ENCODE measurements at regions not wholly inside any gene's neighbourhood (a gene's known extent, or its start where the extent isn't known, plus 50 kb on each side); places are given as distances from the start of the nearest gene placed in this dataset.

DNA sequence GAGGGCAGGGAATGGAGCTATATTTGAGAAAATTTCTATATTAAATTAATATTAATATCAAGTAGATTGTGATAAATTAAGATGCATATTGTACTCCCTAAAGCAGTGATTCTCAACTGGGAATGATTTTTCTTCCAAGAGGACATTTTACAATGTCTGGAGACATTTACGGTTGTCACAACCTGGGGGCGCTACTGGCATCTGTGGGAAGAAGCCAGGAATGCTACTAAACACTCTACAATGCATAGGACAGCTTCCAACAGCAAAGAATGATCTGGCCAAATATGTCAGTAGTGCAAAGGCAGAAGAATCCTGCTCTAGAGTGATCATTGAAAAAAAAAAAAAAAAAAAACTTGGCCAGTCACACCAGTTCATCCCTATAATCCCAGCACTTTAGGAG lies 100.0 kb downstream of the LSM5 start (continued):
- TF ChIP-seq, protein P1, sequence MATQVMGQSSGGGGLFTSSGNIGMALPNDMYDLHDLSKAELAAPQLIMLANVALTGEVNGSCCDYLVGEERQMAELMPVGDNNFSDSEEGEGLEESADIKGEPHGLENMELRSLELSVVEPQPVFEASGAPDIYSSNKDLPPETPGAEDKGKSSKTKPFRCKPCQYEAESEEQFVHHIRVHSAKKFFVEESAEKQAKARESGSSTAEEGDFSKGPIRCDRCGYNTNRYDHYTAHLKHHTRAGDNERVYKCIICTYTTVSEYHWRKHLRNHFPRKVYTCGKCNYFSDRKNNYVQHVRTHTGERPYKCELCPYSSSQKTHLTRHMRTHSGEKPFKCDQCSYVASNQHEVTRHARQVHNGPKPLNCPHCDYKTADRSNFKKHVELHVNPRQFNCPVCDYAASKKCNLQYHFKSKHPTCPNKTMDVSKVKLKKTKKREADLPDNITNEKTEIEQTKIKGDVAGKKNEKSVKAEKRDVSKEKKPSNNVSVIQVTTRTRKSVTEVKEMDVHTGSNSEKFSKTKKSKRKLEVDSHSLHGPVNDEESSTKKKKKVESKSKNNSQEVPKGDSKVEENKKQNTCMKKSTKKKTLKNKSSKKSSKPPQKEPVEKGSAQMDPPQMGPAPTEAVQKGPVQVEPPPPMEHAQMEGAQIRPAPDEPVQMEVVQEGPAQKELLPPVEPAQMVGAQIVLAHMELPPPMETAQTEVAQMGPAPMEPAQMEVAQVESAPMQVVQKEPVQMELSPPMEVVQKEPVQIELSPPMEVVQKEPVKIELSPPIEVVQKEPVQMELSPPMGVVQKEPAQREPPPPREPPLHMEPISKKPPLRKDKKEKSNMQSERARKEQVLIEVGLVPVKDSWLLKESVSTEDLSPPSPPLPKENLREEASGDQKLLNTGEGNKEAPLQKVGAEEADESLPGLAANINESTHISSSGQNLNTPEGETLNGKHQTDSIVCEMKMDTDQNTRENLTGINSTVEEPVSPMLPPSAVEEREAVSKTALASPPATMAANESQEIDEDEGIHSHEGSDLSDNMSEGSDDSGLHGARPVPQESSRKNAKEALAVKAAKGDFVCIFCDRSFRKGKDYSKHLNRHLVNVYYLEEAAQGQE (IDR thresholded peaks at IDR 0.05; ENCODE audit: low read depth): no peak
- TF ChIP-seq ELF1 (IDR thresholded peaks at IDR 0.05; ENCODE audit: borderline replicate concordance, low read depth) (no peak), POLR2A (IDR thresholded peaks at IDR 0.05; ENCODE audit: borderline replicate concordance, extremely low read depth, insufficient read depth, insufficient read length) (no peak), CEBPB (IDR thresholded peaks at IDR 0.05; ENCODE audit: low read depth) (no peak), SP1 (IDR thresholded peaks at IDR 0.05; ENCODE audit: low read depth) (no peak), FOSL1 (IDR thresholded peaks at IDR 0.05; ENCODE audit: low read depth) (no peak)
- TF ChIP-seq, protein P2, sequence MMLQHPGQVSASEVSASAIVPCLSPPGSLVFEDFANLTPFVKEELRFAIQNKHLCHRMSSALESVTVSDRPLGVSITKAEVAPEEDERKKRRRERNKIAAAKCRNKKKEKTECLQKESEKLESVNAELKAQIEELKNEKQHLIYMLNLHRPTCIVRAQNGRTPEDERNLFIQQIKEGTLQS (IDR thresholded peaks at IDR 0.05): no peak
- TF ChIP-seq, protein P3, sequence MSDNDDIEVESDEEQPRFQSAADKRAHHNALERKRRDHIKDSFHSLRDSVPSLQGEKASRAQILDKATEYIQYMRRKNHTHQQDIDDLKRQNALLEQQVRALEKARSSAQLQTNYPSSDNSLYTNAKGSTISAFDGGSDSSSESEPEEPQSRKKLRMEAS (IDR thresholded peaks at IDR 0.05): no peak

DNA sequence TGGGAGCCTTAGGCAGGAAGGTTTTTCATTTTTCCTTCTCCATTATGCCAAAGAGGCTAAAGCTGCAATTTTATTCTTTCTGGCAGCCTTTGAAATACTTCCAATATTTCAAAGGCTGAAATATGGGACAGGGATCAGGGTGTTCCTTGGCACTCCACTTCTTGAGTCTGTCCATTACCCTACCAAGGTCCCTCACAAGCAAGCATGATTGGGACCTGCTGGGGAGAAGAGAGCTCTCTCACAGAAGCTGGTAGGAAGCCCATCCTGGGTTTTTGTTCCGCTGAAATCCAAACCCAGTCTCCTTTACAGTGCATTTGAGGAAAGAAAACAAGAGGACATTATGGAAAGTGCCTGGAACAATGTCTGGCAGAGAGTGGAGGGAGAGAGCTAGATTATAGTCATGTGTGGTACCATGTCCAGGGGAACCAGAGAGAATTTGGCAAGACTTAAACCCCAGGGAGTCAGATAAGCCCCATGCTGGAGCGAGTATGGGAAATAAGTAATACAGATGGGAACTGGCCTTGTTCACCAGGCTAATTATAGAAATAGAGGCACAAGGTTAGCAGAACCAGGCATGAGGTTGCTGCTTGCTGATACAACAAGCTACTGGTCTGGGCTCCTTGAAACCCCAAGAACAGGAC lies 104.7 kb downstream of the LSM5 start:
- no TSS peak for BruUV-seq (replicated peaks)
- intact Hi-C loops (cut with micrococcal nuclease): no loop called here
- Histone ChIP-seq H3K36me3 (ENCODE audit: control insufficient read depth in 1 of 2, insufficient read depth in 2 of 2, low read length in 2 of 2) (no peaks in the 10 kb centered on the region), H4K20me1 (ENCODE audit: insufficient read depth) (no peaks in the 10 kb centered on the region), H3K9me2 (ENCODE audit: insufficient read depth) (no peaks in the 10 kb centered on the region), H3K27me3 (ENCODE audit: insufficient read depth, low read length) (peaks cover 39% of the 10 kb centered on the region), H3K4me2 (ENCODE audit: low read length) (no peak overlapping the region), H3K4me3 (replicated peaks in 1 of 2; ENCODE audit: low read depth in 1 of 2, low read length in 2 of 2) (no peak overlapping the region), H3K27ac (ENCODE audit: low read depth, low read length) (no peak overlapping the region), H3K4me1 (ENCODE audit: control insufficient read depth in 1 of 2, insufficient read depth in 2 of 2, low read length in 2 of 2) (no peaks in the 10 kb centered on the region), H2AFZ (ENCODE audit: low read depth, low read length, poor library complexity, severe bottlenecking) (no peak overlapping the region), H3K9me3 (ENCODE audit: control insufficient read depth in 1 of 2, insufficient read depth in 1 of 2, low read depth in 1 of 2, low read length in 2 of 2) (no peaks in the 10 kb centered on the region), H3K79me2 (ENCODE audit: insufficient read depth, low read length) (no peaks in the 10 kb centered on the region), H3K9ac (ENCODE audit: low read length) (no peak overlapping the region)
- TF ChIP-seq EZH2 (IDR thresholded peaks at IDR 0.05): 0 out of 2 replicates have a peak, but pooled peaks have one; percentile 52
- TF ChIP-seq, protein P1 (IDR thresholded peaks at IDR 0.05; ENCODE audit: low read depth): no peak
- ChIA-PET RAD21 (ENCODE audit: low non-redundant PET in 1 of 2, low total read pairs in 2 of 2, uncharacterized antibody in 2 of 2, unreplicated experiment in 2 of 2) (no interaction called here), POLR2A (no interaction called here), CTCF (no interaction called here)
- no peak for DNase-seq (ENCODE audit: low read depth, low spot score)
- ATAC-seq: no peak

Measured in HCT116 (cell line).